Ishikawa (cell line): ENCODE measurements at regions not wholly inside any gene's neighbourhood (a gene's known extent, or its start where the extent isn't known, plus 50 kb on each side); places are given as distances from the start of the nearest gene placed in this dataset.

Source experiments
- CREB1 ChIP-seq: IDR thresholded peaks from 2 replicates; pipeline ENCODE4 v1.6.1; 2012; ENCODE audit warnings: low read depth
- EGR1 ChIP-seq: IDR thresholded peaks from 2 replicates; pipeline ENCODE4 v1.6.1; 2012
- EP300 ChIP-seq: IDR thresholded peaks from 2 replicates; pipeline ENCODE4 v1.6.1; 2012; ENCODE audit warnings: borderline replicate concordance
- NFIC ChIP-seq: IDR thresholded peaks from 2 replicates; pipeline ENCODE4 v1.6.1; 2012
- RAD21 ChIP-seq: IDR thresholded peaks from 2 replicates; pipeline ENCODE4 v1.6.1; 2012; ENCODE audit warnings: low read depth
- TAF1 ChIP-seq: IDR thresholded peaks from 2 replicates; pipeline ENCODE4 v1.6.1; 2012; ENCODE audit warnings: low read depth, mild to moderate bottlenecking
- TCF12 ChIP-seq: IDR thresholded peaks from 2 replicates; pipeline ENCODE4 v1.6.1; 2012; ENCODE audit warnings: low read depth
- TEAD4 ChIP-seq: IDR thresholded peaks from 2 replicates; pipeline ENCODE4 v1.6.1; 2012
- YY1 ChIP-seq: IDR thresholded peaks from 2 replicates; pipeline ENCODE4 v1.6.1; 2012; ENCODE audit warnings: low read depth
- TF ChIP-seq, protein P1 (sequence below): IDR thresholded peaks from 2 replicates; pipeline ENCODE4 v1.6.1; 2012; ENCODE audit warnings: low read depth, mild to moderate bottlenecking
- TF ChIP-seq, protein P2 (sequence below): IDR thresholded peaks from 2 replicates; pipeline ENCODE4 v1.6.1; 2012

DNA sequence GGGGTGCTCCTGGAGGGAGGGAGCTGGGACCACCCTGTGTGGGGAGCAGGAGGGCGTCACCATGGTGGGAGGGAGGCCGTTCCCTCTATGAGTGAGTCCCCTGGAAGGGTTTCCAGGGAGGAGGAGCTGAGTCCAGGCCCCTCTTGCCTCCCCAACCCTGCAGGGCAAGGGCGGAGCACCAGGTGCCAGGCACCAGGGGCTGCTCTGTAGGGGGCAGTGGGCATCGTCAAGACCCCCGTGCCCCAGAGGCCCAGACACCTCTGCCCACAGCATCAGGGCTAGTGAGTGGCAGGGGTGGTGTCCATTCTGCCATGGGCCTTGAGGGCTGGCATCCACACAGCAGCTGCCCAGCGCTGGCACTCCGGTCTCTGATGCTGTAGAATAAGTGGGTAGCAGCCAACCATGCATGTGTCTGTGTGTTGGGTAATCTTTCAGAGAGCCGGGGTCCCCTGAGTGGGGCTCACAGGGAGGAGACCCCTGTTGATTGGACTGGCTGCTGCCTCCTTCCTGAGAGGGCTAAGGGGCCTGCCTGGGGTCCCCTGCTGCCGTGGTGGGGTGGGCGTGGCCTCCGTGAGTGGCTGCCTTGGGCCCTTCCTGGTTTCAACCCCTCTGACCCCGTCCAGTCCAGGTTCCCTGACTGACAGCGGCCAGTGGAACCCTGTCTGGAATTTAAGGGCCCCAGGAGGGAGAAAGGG is 72.7 kb upstream of the RNU6ATAC start:
- TF ChIP-seq, protein P1, sequence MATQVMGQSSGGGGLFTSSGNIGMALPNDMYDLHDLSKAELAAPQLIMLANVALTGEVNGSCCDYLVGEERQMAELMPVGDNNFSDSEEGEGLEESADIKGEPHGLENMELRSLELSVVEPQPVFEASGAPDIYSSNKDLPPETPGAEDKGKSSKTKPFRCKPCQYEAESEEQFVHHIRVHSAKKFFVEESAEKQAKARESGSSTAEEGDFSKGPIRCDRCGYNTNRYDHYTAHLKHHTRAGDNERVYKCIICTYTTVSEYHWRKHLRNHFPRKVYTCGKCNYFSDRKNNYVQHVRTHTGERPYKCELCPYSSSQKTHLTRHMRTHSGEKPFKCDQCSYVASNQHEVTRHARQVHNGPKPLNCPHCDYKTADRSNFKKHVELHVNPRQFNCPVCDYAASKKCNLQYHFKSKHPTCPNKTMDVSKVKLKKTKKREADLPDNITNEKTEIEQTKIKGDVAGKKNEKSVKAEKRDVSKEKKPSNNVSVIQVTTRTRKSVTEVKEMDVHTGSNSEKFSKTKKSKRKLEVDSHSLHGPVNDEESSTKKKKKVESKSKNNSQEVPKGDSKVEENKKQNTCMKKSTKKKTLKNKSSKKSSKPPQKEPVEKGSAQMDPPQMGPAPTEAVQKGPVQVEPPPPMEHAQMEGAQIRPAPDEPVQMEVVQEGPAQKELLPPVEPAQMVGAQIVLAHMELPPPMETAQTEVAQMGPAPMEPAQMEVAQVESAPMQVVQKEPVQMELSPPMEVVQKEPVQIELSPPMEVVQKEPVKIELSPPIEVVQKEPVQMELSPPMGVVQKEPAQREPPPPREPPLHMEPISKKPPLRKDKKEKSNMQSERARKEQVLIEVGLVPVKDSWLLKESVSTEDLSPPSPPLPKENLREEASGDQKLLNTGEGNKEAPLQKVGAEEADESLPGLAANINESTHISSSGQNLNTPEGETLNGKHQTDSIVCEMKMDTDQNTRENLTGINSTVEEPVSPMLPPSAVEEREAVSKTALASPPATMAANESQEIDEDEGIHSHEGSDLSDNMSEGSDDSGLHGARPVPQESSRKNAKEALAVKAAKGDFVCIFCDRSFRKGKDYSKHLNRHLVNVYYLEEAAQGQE, result no peak
- TF ChIP-seq TCF12 (no peak), CREB1 (no peak), YY1 (no peak), TAF1 (no peak), EP300 (no peak), TEAD4 (no peak), RAD21 (no peak), EGR1 (no peak), NFIC (no peak)
- TF ChIP-seq, protein P2, sequence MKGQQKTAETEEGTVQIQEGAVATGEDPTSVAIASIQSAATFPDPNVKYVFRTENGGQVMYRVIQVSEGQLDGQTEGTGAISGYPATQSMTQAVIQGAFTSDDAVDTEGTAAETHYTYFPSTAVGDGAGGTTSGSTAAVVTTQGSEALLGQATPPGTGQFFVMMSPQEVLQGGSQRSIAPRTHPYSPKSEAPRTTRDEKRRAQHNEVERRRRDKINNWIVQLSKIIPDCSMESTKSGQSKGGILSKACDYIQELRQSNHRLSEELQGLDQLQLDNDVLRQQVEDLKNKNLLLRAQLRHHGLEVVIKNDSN, result no peak
